ENCODE measurements at regions not wholly inside any gene's neighbourhood (a gene's known extent, or its start where the extent isn't known, plus 50 kb on each side); places are given as distances from the start of the nearest gene placed in this dataset.
"Not testable (repeated sequence)": the region's sequence is repeated elsewhere in the genome, so short reads cannot be mapped to it uniquely, and the experiment has no call there.

GRCh38 chr20:11502671-11503070 lies 415.0 kb upstream of the BTBD3 start:
- no peak overlapping the region for H3K4me3 ChIP-seq (IDR thresholded peaks at IDR 0.05; ENCODE audit: insufficient read depth, low read depth, low read length)
- TF ChIP-seq CTCF (conservative IDR thresholded peaks at IDR 0.05; ENCODE audit: low read depth, low read length): no peak
- no peaks in the 10 kb centered on the region for H3K4me1 ChIP-seq (ENCODE audit: low read depth, poor library complexity, severe bottlenecking)
- no peaks in the 10 kb centered on the region for H4K20me1 ChIP-seq (ENCODE audit: insufficient read depth)
- H3K9ac ChIP-seq: no peak overlapping the region
- H3K27ac ChIP-seq: no peak overlapping the region
- no peaks in the 10 kb centered on the region for H3K27me3 ChIP-seq (ENCODE audit: insufficient read depth, low read depth)
- no peak overlapping the region for H2AFZ ChIP-seq (ENCODE audit: low read depth)
- no peaks in the 10 kb centered on the region for H3K36me3 ChIP-seq (ENCODE audit: insufficient read depth)
- no peak overlapping the region for H3K4me2 ChIP-seq
- no peaks in the 10 kb centered on the region for H3K79me2 ChIP-seq (ENCODE audit: insufficient read depth, low read depth)

- Histone ChIP-seq H3K27ac (no peak overlapping the region), H3K36me3 (ENCODE audit: insufficient read depth) (no peaks in the 10 kb centered on the region), H4K20me1 (ENCODE audit: insufficient read depth) (no peaks in the 10 kb centered on the region), H3K4me3 (IDR thresholded peaks at IDR 0.05; ENCODE audit: insufficient read depth, low read depth, low read length) (no peak overlapping the region), H3K4me2 (no peak overlapping the region), H3K9ac (no peak overlapping the region), H3K4me1 (ENCODE audit: low read depth, poor library complexity, severe bottlenecking) (no peaks in the 10 kb centered on the region), H3K27me3 (ENCODE audit: insufficient read depth, low read depth) (no peaks in the 10 kb centered on the region), H2AFZ (ENCODE audit: low read depth) (no peak overlapping the region), H3K79me2 (ENCODE audit: insufficient read depth, low read depth) (no peaks in the 10 kb centered on the region)
- no peak for TF ChIP-seq CTCF (conservative IDR thresholded peaks at IDR 0.05; ENCODE audit: low read depth, low read length)
Measured at GRCh38 chr20:11509776-11510175, 407.9 kb upstream of the BTBD3 start.

- H3K4me1 ChIP-seq (ENCODE audit: low read depth, poor library complexity, severe bottlenecking): no peaks in the 10 kb centered on the region
- TF ChIP-seq CTCF (conservative IDR thresholded peaks at IDR 0.05; ENCODE audit: low read depth, low read length): no peak
- no peak overlapping the region for H3K27ac ChIP-seq
- H3K79me2 ChIP-seq (ENCODE audit: insufficient read depth, low read depth): no peaks in the 10 kb centered on the region
- H3K36me3 ChIP-seq (ENCODE audit: insufficient read depth): no peaks in the 10 kb centered on the region
- H3K4me2 ChIP-seq: no peak overlapping the region
- no peaks in the 10 kb centered on the region for H3K27me3 ChIP-seq (ENCODE audit: insufficient read depth, low read depth)
- H2AFZ ChIP-seq (ENCODE audit: low read depth): no peak overlapping the region
- no peaks in the 10 kb centered on the region for H4K20me1 ChIP-seq (ENCODE audit: insufficient read depth)
- no peak overlapping the region for H3K4me3 ChIP-seq (IDR thresholded peaks at IDR 0.05; ENCODE audit: insufficient read depth, low read depth, low read length)
- no peak overlapping the region for H3K9ac ChIP-seq
Measured at GRCh38 chr20:11511821-11512220, 405.9 kb upstream of the BTBD3 start.

- H3K27ac ChIP-seq; H3K27me3 ChIP-seq (ENCODE audit: insufficient read depth, low read depth); H3K4me3 ChIP-seq (IDR thresholded peaks at IDR 0.05; ENCODE audit: insufficient read depth, low read depth, low read length); H3K4me2 ChIP-seq; H2AFZ ChIP-seq (ENCODE audit: low read depth); H3K79me2 ChIP-seq (ENCODE audit: insufficient read depth, low read depth); H4K20me1 ChIP-seq (ENCODE audit: insufficient read depth); H3K9ac ChIP-seq; H3K36me3 ChIP-seq (ENCODE audit: insufficient read depth); H3K4me1 ChIP-seq (ENCODE audit: low read depth, poor library complexity, severe bottlenecking): not testable (repeated sequence)
Measured at GRCh38 chr20:11513241-11513745, 404.4 kb upstream of the BTBD3 start.

GRCh38 chr20:11516448-11516847 lies 401.2 kb upstream of the BTBD3 start:
- H3K9ac ChIP-seq: no peak overlapping the region
- H3K4me2 ChIP-seq: no peak overlapping the region
- no peak overlapping the region for H2AFZ ChIP-seq (ENCODE audit: low read depth)
- H3K36me3 ChIP-seq (ENCODE audit: insufficient read depth): no peaks in the 10 kb centered on the region
- no peaks in the 10 kb centered on the region for H4K20me1 ChIP-seq (ENCODE audit: insufficient read depth)
- TF ChIP-seq CTCF (conservative IDR thresholded peaks at IDR 0.05; ENCODE audit: low read depth, low read length): no peak
- H3K79me2 ChIP-seq (ENCODE audit: insufficient read depth, low read depth): no peaks in the 10 kb centered on the region
- H3K4me3 ChIP-seq (IDR thresholded peaks at IDR 0.05; ENCODE audit: insufficient read depth, low read depth, low read length): no peak overlapping the region
- H3K4me1 ChIP-seq (ENCODE audit: low read depth, poor library complexity, severe bottlenecking): no peaks in the 10 kb centered on the region
- H3K27ac ChIP-seq: no peak overlapping the region
- H3K27me3 ChIP-seq (ENCODE audit: insufficient read depth, low read depth): no peaks in the 10 kb centered on the region

Data from KMS-11 (cell line).